GM06990 (cell line): ENCODE measurements at regions not wholly inside any gene's neighbourhood (a gene's known extent, or its start where the extent isn't known, plus 50 kb on each side); places are given as distances from the start of the nearest gene placed in this dataset.

Source experiments
- DNase-seq: peaks from one replicate; pipeline ENCODE4 v3.0.0-alpha.2; 2011; ENCODE audit not compliant: insufficient read length; ENCODE audit errors: extremely low read depth
- H3K27me3 ChIP-seq: replicated peaks from 2 replicates; pipeline ENCODE4 v1.6.0; 2011; ENCODE audit warnings: low read length; ENCODE audit not compliant: control insufficient read depth, insufficient read depth
- H3K36me3 ChIP-seq: 2 replicates; pipeline ENCODE4 v1.5.1; 2011; ENCODE audit warnings: low read length; ENCODE audit not compliant: control insufficient read depth, insufficient read depth
- H3K4me3 ChIP-seq: replicated peaks from 2 replicates; pipeline ENCODE4 v1.5.1; 2011; ENCODE audit warnings: low read depth, mild to moderate bottlenecking, control low read depth, low read length
- CTCF ChIP-seq: IDR thresholded peaks from 2 replicates; pipeline ENCODE4 v1.5.1; 2011; ENCODE audit warnings: low read length, control low read depth, mild to moderate bottlenecking, inconsistent platforms; ENCODE audit not compliant: insufficient read depth, poor library complexity, severe bottlenecking

- Histone ChIP-seq H3K27me3 (no peaks in the 10 kb centered on the region; the same call in 1 of the 2 replicates), H3K4me3 (no peak overlapping the region), H3K36me3 (no peaks in the 10 kb centered on the region)
- DNase-seq = no peak
- TF ChIP-seq CTCF = no peak
Observed at GRCh38 chr7:156459582-156459981, 181.0 kb upstream of the RNF32 start.

- H3K4me3 ChIP-seq = no peak overlapping the region
- DNase-seq = no peak
- H3K27me3 ChIP-seq = no peaks in the 10 kb centered on the region; the same call in 1 of the 2 replicates
- H3K36me3 ChIP-seq = no peaks in the 10 kb centered on the region
- no peak for TF ChIP-seq CTCF
Observed at GRCh38 chr7:156459067-156459466, 181.5 kb upstream of the RNF32 start.

GRCh38 chr7:156458011-156458410, 182.6 kb upstream of the RNF32 start:
- Histone ChIP-seq H3K4me3 (no peak overlapping the region), H3K27me3 (no peaks in the 10 kb centered on the region; the same call in 1 of the 2 replicates), H3K36me3 (no peaks in the 10 kb centered on the region)
- TF ChIP-seq CTCF = no peak
- no peak for DNase-seq

- no peak overlapping the region for H3K4me3 ChIP-seq
- H3K36me3 ChIP-seq = no peaks in the 10 kb centered on the region
- DNase-seq = no peak
- TF ChIP-seq CTCF = no peak
- H3K27me3 ChIP-seq = no peaks in the 10 kb centered on the region
Observed at GRCh38 chr7:156456503-156457115, 184.0 kb upstream of the RNF32 start.

- Histone ChIP-seq H3K27me3 (no peaks in the 10 kb centered on the region), H3K36me3 (no peaks in the 10 kb centered on the region), H3K4me3 (no peak overlapping the region)
- no peak for TF ChIP-seq CTCF
- DNase-seq = no peak
Observed at GRCh38 chr7:156456032-156456431, 184.5 kb upstream of the RNF32 start.

- H3K4me3 ChIP-seq = no peak overlapping the region
- no peaks in the 10 kb centered on the region for H3K36me3 ChIP-seq
- H3K27me3 ChIP-seq = no peaks in the 10 kb centered on the region
- DNase-seq = no peak
- TF ChIP-seq CTCF = no peak
Observed at GRCh38 chr7:156450473-156450872, 190.1 kb upstream of the RNF32 start.
